Adipocyte (in vitro differentiated cells): ENCODE measurements at regions not wholly inside any gene's neighbourhood (a gene's known extent, or its start where the extent isn't known, plus 50 kb on each side); places are given as distances from the start of the nearest gene placed in this dataset.
A peak's percentile ranks its signal among the peaks of the same experiment; 100 is the strongest.

Experiments used
- DNase-seq: peaks from one replicate; pipeline ENCODE4 v3.0.0-alpha.2; 2015; ENCODE audit warnings: low read depth
- H3K27me3 ChIP-seq: replicated peaks from 2 replicates; pipeline ENCODE4 v1.7.0; 2013; ENCODE audit warnings: mild to moderate bottlenecking, low read length, moderate library complexity; ENCODE audit not compliant: control insufficient read depth, insufficient read depth
- H3K36me3 ChIP-seq: 2 replicates; pipeline ENCODE4 v1.7.0; 2013; ENCODE audit warnings: low read length, mild to moderate bottlenecking, moderate library complexity; ENCODE audit not compliant: control insufficient read depth, insufficient read depth, severe bottlenecking
- H3K4me1 ChIP-seq: 2 replicates; pipeline ENCODE4 v1.7.0; 2013; ENCODE audit warnings: mild to moderate bottlenecking, low read length, moderate library complexity; ENCODE audit not compliant: control insufficient read depth, insufficient read depth
- H3K4me3 ChIP-seq: 2 replicates; pipeline ENCODE4 v1.7.0; 2013; ENCODE audit warnings: mild to moderate bottlenecking, low read length, moderate library complexity
- H3K9ac ChIP-seq: 2 replicates; pipeline ENCODE4 v1.7.0; 2013; ENCODE audit warnings: mild to moderate bottlenecking, low read length, moderate library complexity
- H3K9me3 ChIP-seq: 2 replicates; pipeline ENCODE4 v1.7.0; 2013; ENCODE audit warnings: mild to moderate bottlenecking, low read length, moderate library complexity; ENCODE audit not compliant: control insufficient read depth

GRCh38 chr15:39181056-39181747 lies 399.7 kb upstream of the THBS1 start:
- Histone ChIP-seq H3K9ac (peak overlapping the region; percentile 48), H3K4me1 (peaks cover 50% of the 10 kb centered on the region), H3K27me3 (no peaks in the 10 kb centered on the region), H3K36me3 (no peaks in the 10 kb centered on the region), H3K4me3 (no peak overlapping the region), H3K9me3 (no peaks in the 10 kb centered on the region)
- peak; percentile 57 for DNase-seq

GRCh38 chr15:39181940-39182339 lies 398.9 kb upstream of the THBS1 start:
- peak overlapping the region; percentile 48 for H3K9ac ChIP-seq
- H3K4me3 ChIP-seq, result no peak overlapping the region
- H3K36me3 ChIP-seq, result no peaks in the 10 kb centered on the region
- no peaks in the 10 kb centered on the region for H3K27me3 ChIP-seq
- H3K4me1 ChIP-seq, result peaks cover 50% of the 10 kb centered on the region
- H3K9me3 ChIP-seq, result no peaks in the 10 kb centered on the region
- DNase-seq, result peak; percentile 85

- H3K9ac ChIP-seq, result no peak overlapping the region
- peaks cover 42% of the 10 kb centered on the region for H3K4me1 ChIP-seq
- H3K36me3 ChIP-seq, result no peaks in the 10 kb centered on the region
- H3K9me3 ChIP-seq, result no peaks in the 10 kb centered on the region
- peak; percentile 36 for DNase-seq
- no peak overlapping the region for H3K4me3 ChIP-seq
- H3K27me3 ChIP-seq, result no peaks in the 10 kb centered on the region
Measured at GRCh38 chr15:39183164-39183881, 397.6 kb upstream of the THBS1 start.

GRCh38 chr15:39184701-39185390 lies 396.0 kb upstream of the THBS1 start:
- Histone ChIP-seq H3K36me3 (no peaks in the 10 kb centered on the region), H3K4me3 (no peak overlapping the region)
- no peak for DNase-seq

GRCh38 chr15:39188314-39188713 lies 392.6 kb upstream of the THBS1 start:
- H3K9me3 ChIP-seq, result no peaks in the 10 kb centered on the region
- H3K27me3 ChIP-seq, result no peaks in the 10 kb centered on the region
- no peak overlapping the region for H3K9ac ChIP-seq
- DNase-seq, result peak; percentile 39
- peaks cover 29% of the 10 kb centered on the region for H3K4me1 ChIP-seq
- H3K36me3 ChIP-seq, result no peaks in the 10 kb centered on the region
- H3K4me3 ChIP-seq, result no peak overlapping the region

More at GRCh38 chr15:39184701-39185390, 396.0 kb upstream of the THBS1 start:
- Histone ChIP-seq H3K9me3 (no peaks in the 10 kb centered on the region), H3K27me3 (no peaks in the 10 kb centered on the region), H3K9ac (no peak overlapping the region), H3K4me1 (peaks cover 41% of the 10 kb centered on the region)

- H3K9me3 ChIP-seq, result no peaks in the 10 kb centered on the region
- H3K4me1 ChIP-seq, result peaks cover 29% of the 10 kb centered on the region
- H3K27me3 ChIP-seq, result no peaks in the 10 kb centered on the region
- no peak overlapping the region for H3K4me3 ChIP-seq
- DNase-seq, result peak; percentile 78
- H3K36me3 ChIP-seq, result no peaks in the 10 kb centered on the region
- no peak overlapping the region for H3K9ac ChIP-seq
Measured at GRCh38 chr15:39188930-39189329, 391.9 kb upstream of the THBS1 start.

GRCh38 chr15:39191871-39192291 lies 389.0 kb upstream of the THBS1 start:
- peak overlapping the region; percentile 67 for H3K9ac ChIP-seq
- H3K27me3 ChIP-seq, result no peaks in the 10 kb centered on the region
- H3K36me3 ChIP-seq, result no peaks in the 10 kb centered on the region
- H3K4me3 ChIP-seq, result peak overlapping the region; percentile 10
- DNase-seq, result peak; percentile 60
- no peaks in the 10 kb centered on the region for H3K9me3 ChIP-seq
- H3K4me1 ChIP-seq, result peaks cover 40% of the 10 kb centered on the region

- Histone ChIP-seq H3K36me3 (no peaks in the 10 kb centered on the region), H3K27me3 (no peaks in the 10 kb centered on the region), H3K4me3 (peak overlapping the region; percentile 10), H3K9ac (peak overlapping the region; percentile 67), H3K9me3 (no peaks in the 10 kb centered on the region), H3K4me1 (peaks cover 40% of the 10 kb centered on the region)
- no peak for DNase-seq
Measured at GRCh38 chr15:39192351-39192750, 388.5 kb upstream of the THBS1 start.

- no peaks in the 10 kb centered on the region for H3K27me3 ChIP-seq
- H3K9me3 ChIP-seq, result no peaks in the 10 kb centered on the region
- H3K36me3 ChIP-seq, result no peaks in the 10 kb centered on the region
- peak; percentile 50 for DNase-seq
- H3K4me3 ChIP-seq, result no peak overlapping the region
- peak overlapping the region; percentile 67 for H3K9ac ChIP-seq
- H3K4me1 ChIP-seq, result peaks cover 40% of the 10 kb centered on the region
Measured at GRCh38 chr15:39192979-39193560, 387.8 kb upstream of the THBS1 start.

- H3K9me3 ChIP-seq, result no peaks in the 10 kb centered on the region
- no peaks in the 10 kb centered on the region for H3K27me3 ChIP-seq
- peak overlapping the region; percentile 67 for H3K9ac ChIP-seq
- DNase-seq, result no peak
- H3K4me1 ChIP-seq, result peaks cover 40% of the 10 kb centered on the region
- no peaks in the 10 kb centered on the region for H3K36me3 ChIP-seq
- no peak overlapping the region for H3K4me3 ChIP-seq
Measured at GRCh38 chr15:39193611-39194010, 387.3 kb upstream of the THBS1 start.
